ENCODE measurements at regions not wholly inside any gene's neighbourhood (a gene's known extent, or its start where the extent isn't known, plus 50 kb on each side); places are given as distances from the start of the nearest gene placed in this dataset.

- Histone ChIP-seq H3K4me3 (no peak overlapping the region), H3K9me3 (no peaks in the 10 kb centered on the region), H3K27me3 (no peaks in the 10 kb centered on the region), H3K36me3 (no peaks in the 10 kb centered on the region), H3K4me1 (no peaks in the 10 kb centered on the region), H3K27ac (no peak overlapping the region)
- TF ChIP-seq POLR2A (IDR thresholded peaks at IDR 0.05) (no peak), EP300 (IDR thresholded peaks at IDR 0.05) (no peak), POLR2AphosphoS5 (IDR thresholded peaks at IDR 0.05) (no peak)
- TF ChIP-seq, protein P1, sequence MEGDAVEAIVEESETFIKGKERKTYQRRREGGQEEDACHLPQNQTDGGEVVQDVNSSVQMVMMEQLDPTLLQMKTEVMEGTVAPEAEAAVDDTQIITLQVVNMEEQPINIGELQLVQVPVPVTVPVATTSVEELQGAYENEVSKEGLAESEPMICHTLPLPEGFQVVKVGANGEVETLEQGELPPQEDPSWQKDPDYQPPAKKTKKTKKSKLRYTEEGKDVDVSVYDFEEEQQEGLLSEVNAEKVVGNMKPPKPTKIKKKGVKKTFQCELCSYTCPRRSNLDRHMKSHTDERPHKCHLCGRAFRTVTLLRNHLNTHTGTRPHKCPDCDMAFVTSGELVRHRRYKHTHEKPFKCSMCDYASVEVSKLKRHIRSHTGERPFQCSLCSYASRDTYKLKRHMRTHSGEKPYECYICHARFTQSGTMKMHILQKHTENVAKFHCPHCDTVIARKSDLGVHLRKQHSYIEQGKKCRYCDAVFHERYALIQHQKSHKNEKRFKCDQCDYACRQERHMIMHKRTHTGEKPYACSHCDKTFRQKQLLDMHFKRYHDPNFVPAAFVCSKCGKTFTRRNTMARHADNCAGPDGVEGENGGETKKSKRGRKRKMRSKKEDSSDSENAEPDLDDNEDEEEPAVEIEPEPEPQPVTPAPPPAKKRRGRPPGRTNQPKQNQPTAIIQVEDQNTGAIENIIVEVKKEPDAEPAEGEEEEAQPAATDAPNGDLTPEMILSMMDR (IDR thresholded peaks at IDR 0.05): no peak
- no peak for DNase-seq
- intact Hi-C loops (cut with DNase I; ENCODE audit: low total_unique reads): no loop called here
- WGBS, 5 donors: 31 to 58% (median 42%) methylated on average over 1 of the region's 1 CpG
Observed at GRCh38 chr3:30297112-30297511, 309.3 kb upstream of the TGFBR2 start.

- no peak for DNase-seq
- Histone ChIP-seq H3K4me1 (no peaks in the 10 kb centered on the region), H3K9me3 (peaks cover 0 to 3% (median 0%) of the 10 kb centered on the region in 4 donors), H3K4me3 (no peak overlapping the region), H3K27me3 (no peaks in the 10 kb centered on the region), H3K27ac (no peak overlapping the region), H3K36me3 (no peaks in the 10 kb centered on the region)
- intact Hi-C loops (cut with DNase I; ENCODE audit: low total_unique reads): no loop called here
- WGBS, 5 donors: 63 to 76% (median 69%) methylated on average over 3 of the region's 3 CpGs
- no peak for TF ChIP-seq POLR2A (IDR thresholded peaks at IDR 0.05)
- TF ChIP-seq POLR2AphosphoS5 (IDR thresholded peaks at IDR 0.05): no peak
- TF ChIP-seq, protein P1 (IDR thresholded peaks at IDR 0.05): no peak
- TF ChIP-seq EP300 (IDR thresholded peaks at IDR 0.05): no peak
Observed at GRCh38 chr3:30299674-30300385, 306.6 kb upstream of the TGFBR2 start.

- H3K4me3 ChIP-seq: no peak overlapping the region
- H3K36me3 ChIP-seq: no peaks in the 10 kb centered on the region
- intact Hi-C loops (cut with DNase I; ENCODE audit: low total_unique reads): no loop called here
- 35 to 63% (median 55%) methylated on average over 1 of the region's 1 CpG for WGBS, 5 donors
- peaks cover 0 to 3% (median 0%) of the 10 kb centered on the region in 4 donors for H3K9me3 ChIP-seq
- no peak for DNase-seq
- H3K4me1 ChIP-seq: no peaks in the 10 kb centered on the region
- TF ChIP-seq POLR2A (IDR thresholded peaks at IDR 0.05) (no peak), POLR2AphosphoS5 (IDR thresholded peaks at IDR 0.05) (no peak), EP300 (IDR thresholded peaks at IDR 0.05) (no peak)
- no peaks in the 10 kb centered on the region for H3K27me3 ChIP-seq
- no peak overlapping the region for H3K27ac ChIP-seq
Observed at GRCh38 chr3:30300809-30301208, 305.6 kb upstream of the TGFBR2 start.

GRCh38 chr3:30302027-30302426 lies 304.4 kb upstream of the TGFBR2 start:
- TF ChIP-seq EP300 (IDR thresholded peaks at IDR 0.05): no peak
- TF ChIP-seq, protein P1 (IDR thresholded peaks at IDR 0.05): no peak
- TF ChIP-seq POLR2A (IDR thresholded peaks at IDR 0.05): no peak
- TF ChIP-seq POLR2AphosphoS5 (IDR thresholded peaks at IDR 0.05): no peak
- no peak for DNase-seq
- no peak overlapping the region for H3K4me3 ChIP-seq
- H3K27ac ChIP-seq: no peak overlapping the region
- peaks cover 0 to 3% (median 0%) of the 10 kb centered on the region in 4 donors for H3K9me3 ChIP-seq
- intact Hi-C loops (cut with DNase I; ENCODE audit: low total_unique reads): no loop called here
- H3K27me3 ChIP-seq: no peaks in the 10 kb centered on the region
- H3K36me3 ChIP-seq: no peaks in the 10 kb centered on the region
- 62 to 75% (median 66%) methylated on average over 5 of the region's 5 CpGs for WGBS, 5 donors
- no peaks in the 10 kb centered on the region for H3K4me1 ChIP-seq

GRCh38 chr3:30303770-30304169 lies 302.6 kb upstream of the TGFBR2 start:
- intact Hi-C loops (cut with DNase I; ENCODE audit: low total_unique reads): no loop called here

More at GRCh38 chr3:30303770-30304169, 302.6 kb upstream of the TGFBR2 start:
- 90 to 100% (median 95%) methylated on average over 2 of the region's 2 CpGs for WGBS, 5 donors
- DNase-seq: no peak
- Histone ChIP-seq H3K9me3 (peaks cover 0 to 3% (median 0%) of the 10 kb centered on the region in 4 donors), H3K4me3 (no peak overlapping the region), H3K27me3 (no peaks in the 10 kb centered on the region), H3K36me3 (no peaks in the 10 kb centered on the region), H3K4me1 (no peaks in the 10 kb centered on the region), H3K27ac (no peak overlapping the region)
- no peak for TF ChIP-seq EP300 (IDR thresholded peaks at IDR 0.05)
